ENCODE measurements at regions not wholly inside any gene's neighbourhood (a gene's known extent, or its start where the extent isn't known, plus 50 kb on each side); places are given as distances from the start of the nearest gene placed in this dataset.
"Not testable (repeated sequence)": the region's sequence is repeated elsewhere in the genome, so short reads cannot be mapped to it uniquely, and the experiment has no call there.

DNA sequence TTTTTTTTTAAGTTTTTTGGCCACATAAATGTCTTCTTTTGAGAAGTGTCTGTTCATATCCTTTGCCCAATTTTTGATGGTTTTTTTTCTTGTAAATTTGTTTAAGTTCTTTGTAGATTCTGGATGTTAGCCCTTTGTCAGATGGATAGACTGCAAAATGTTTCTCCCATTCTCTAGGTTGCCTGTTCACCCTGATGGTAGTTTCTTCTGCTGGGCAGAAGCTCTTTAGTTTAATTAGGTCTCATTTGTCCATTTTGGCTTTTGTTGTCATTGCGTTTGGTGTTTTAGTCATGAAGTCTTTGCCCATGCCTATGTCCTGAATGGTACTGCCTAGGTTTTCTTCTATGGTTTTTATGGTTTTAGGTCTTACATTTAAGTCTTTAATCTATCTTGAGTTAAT lies 320.9 kb upstream of the SETBP1 start:
- TF ChIP-seq, protein P1, sequence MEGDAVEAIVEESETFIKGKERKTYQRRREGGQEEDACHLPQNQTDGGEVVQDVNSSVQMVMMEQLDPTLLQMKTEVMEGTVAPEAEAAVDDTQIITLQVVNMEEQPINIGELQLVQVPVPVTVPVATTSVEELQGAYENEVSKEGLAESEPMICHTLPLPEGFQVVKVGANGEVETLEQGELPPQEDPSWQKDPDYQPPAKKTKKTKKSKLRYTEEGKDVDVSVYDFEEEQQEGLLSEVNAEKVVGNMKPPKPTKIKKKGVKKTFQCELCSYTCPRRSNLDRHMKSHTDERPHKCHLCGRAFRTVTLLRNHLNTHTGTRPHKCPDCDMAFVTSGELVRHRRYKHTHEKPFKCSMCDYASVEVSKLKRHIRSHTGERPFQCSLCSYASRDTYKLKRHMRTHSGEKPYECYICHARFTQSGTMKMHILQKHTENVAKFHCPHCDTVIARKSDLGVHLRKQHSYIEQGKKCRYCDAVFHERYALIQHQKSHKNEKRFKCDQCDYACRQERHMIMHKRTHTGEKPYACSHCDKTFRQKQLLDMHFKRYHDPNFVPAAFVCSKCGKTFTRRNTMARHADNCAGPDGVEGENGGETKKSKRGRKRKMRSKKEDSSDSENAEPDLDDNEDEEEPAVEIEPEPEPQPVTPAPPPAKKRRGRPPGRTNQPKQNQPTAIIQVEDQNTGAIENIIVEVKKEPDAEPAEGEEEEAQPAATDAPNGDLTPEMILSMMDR (conservative IDR thresholded peaks at IDR 0.05; ENCODE audit: low read depth, low read length) = not testable (repeated sequence)
- not testable (repeated sequence) for TF ChIP-seq EZH2 (IDR thresholded peaks at IDR 0.05; ENCODE audit: borderline replicate concordance, low read depth, low read length, poor library complexity, severe bottlenecking)

Data from A673 (cell line).